ENCODE measurements at regions not wholly inside any gene's neighbourhood (a gene's known extent, or its start where the extent isn't known, plus 50 kb on each side); places are given as distances from the start of the nearest gene placed in this dataset.

DNA sequence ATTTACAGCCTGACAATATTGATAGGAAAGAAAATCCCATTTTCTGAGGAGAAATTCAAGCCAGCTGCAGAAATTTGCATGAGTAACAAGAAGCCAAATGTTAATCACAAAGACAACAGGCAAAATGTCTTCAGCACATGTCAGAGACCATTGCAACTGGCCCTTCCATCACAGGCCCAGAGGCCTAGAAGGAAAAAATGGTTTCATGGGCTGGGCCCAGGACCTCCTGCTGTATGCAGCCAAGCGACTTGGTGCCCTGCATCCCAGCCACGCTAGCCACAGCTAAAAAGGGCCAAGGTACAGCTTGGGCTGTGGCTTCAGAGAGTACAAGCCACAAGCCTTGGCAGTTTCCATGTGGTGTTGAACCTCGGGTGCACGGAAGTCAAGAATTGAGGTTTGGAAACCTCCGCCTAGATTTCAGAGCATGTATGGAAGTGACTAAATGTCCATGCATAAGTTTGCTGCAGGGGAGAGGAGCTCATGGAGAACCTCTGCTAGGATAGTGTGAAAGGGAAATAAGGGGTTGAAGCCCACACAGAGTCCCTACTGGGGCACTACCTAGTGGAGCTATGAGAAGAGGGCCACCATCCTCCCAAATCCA is 1474.0 kb downstream of the PCDH9 start:
- no peak overlapping the region for H3K4me3 ChIP-seq (ENCODE audit: low read length)
- intact Hi-C loops (cut with DNase I, micrococcal nuclease), result no loop called here
- Mint-ChIP-seq H3K27ac (no peak overlapping the region), H3K27me3 (no peaks in the 10 kb centered on the region), H3K36me3 (ENCODE audit: low read depth) (no peaks in the 10 kb centered on the region), H3K9me3 (peaks cover 8% of the 10 kb centered on the region), H3K4me3 (no peak overlapping the region), H3K4me1 (ENCODE audit: low read depth) (no peaks in the 10 kb centered on the region)
- DNase-seq, result no peak
- no peak overlapping the region for H3K27ac ChIP-seq (ENCODE audit: low read depth in 1 of 2, low read length in 2 of 2)
- no peak for ATAC-seq (ENCODE audit: poor library complexity)
- CTCF ChIA-PET, result no interaction called here
- no peaks in the 10 kb centered on the region for H3K27me3 ChIP-seq (ENCODE audit: control insufficient read depth in 1 of 2, insufficient read depth in 2 of 2, low read length in 2 of 2)
- TF ChIP-seq, protein P1, sequence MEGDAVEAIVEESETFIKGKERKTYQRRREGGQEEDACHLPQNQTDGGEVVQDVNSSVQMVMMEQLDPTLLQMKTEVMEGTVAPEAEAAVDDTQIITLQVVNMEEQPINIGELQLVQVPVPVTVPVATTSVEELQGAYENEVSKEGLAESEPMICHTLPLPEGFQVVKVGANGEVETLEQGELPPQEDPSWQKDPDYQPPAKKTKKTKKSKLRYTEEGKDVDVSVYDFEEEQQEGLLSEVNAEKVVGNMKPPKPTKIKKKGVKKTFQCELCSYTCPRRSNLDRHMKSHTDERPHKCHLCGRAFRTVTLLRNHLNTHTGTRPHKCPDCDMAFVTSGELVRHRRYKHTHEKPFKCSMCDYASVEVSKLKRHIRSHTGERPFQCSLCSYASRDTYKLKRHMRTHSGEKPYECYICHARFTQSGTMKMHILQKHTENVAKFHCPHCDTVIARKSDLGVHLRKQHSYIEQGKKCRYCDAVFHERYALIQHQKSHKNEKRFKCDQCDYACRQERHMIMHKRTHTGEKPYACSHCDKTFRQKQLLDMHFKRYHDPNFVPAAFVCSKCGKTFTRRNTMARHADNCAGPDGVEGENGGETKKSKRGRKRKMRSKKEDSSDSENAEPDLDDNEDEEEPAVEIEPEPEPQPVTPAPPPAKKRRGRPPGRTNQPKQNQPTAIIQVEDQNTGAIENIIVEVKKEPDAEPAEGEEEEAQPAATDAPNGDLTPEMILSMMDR (IDR thresholded peaks at IDR 0.05), result no peak
- POLR2A ChIA-PET, result no interaction called here
- H3K36me3 ChIP-seq (ENCODE audit: insufficient read depth, low read length), result no peaks in the 10 kb centered on the region
- H3K9me3 ChIP-seq (ENCODE audit: control insufficient read depth in 1 of 2, insufficient read depth in 1 of 2, low read length in 2 of 2), result peaks cover 12 to 19% of the 10 kb centered on the region in 2 experiments
- no peaks in the 10 kb centered on the region for H3K4me1 ChIP-seq (ENCODE audit: insufficient read depth, low read length)

DNA sequence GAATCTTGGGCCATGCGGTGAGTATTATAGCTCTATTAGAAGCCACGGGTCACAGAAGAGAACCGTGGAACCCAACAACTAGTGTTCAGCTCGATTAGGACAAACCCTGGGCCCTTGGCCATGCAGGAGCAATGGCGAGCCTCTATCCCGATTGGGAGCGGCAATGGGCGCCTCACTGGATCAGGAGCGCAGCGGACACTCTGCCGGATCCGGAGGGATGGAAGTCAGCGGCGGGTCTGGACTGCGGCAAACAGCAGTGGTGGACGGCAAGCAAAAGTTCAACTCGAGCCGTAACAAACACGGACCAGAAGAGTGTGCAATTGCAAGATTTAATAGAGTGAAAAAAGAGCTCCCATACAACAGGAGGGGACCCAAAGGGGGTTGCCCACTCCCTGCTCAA is 1481.9 kb downstream of the PCDH9 start:
- DNase-seq, result no peak

DNA sequence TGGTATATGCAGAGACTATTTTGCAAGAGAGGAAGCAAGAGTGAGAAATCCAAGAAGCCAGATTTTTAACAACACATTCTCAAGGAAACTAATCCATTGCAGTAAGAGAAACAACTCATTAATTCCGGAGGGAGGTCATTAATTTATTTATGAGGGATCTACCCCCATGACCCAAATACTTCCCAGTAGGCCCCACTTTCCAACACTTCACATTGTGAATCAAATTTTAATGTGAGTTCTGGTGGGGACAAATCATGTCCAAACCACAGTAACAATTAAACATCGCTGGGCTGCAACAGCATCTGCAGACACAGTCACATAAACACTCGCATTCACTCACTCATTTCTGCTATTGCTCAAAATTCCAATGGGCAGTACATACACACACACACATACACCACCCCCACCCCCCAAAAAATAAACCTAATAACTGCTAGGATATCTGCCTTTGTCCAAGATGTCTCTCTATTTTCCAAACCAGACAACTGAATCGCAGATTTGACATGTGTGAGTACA is 1483.7 kb downstream of the PCDH9 start:
- Histone ChIP-seq H3K36me3 (ENCODE audit: insufficient read depth, low read length) (no peaks in the 10 kb centered on the region), H3K4me3 (ENCODE audit: low read length) (no peak overlapping the region), H3K27ac (ENCODE audit: low read depth in 1 of 2, low read length in 2 of 2) (no peak overlapping the region), H3K9me3 (ENCODE audit: control insufficient read depth in 1 of 2, insufficient read depth in 1 of 2, low read length in 2 of 2) (peaks cover 6 to 7% of the 10 kb centered on the region in 2 experiments), H3K4me1 (ENCODE audit: insufficient read depth, low read length) (no peaks in the 10 kb centered on the region), H3K27me3 (ENCODE audit: control insufficient read depth in 1 of 2, insufficient read depth in 2 of 2, low read length in 2 of 2) (no peaks in the 10 kb centered on the region)
- intact Hi-C loops (cut with DNase I, micrococcal nuclease), result no loop called here
- ChIA-PET CTCF (no interaction called here), POLR2A (no interaction called here)
- no peak overlapping the region for H3K27ac Mint-ChIP-seq
- TF ChIP-seq, protein P1 (IDR thresholded peaks at IDR 0.05), result no peak
- no peak overlapping the region for H3K4me3 Mint-ChIP-seq
- no peak for DNase-seq
- no peaks in the 10 kb centered on the region for H3K36me3 Mint-ChIP-seq (ENCODE audit: low read depth)
- no peak for ATAC-seq (ENCODE audit: poor library complexity)
- no peaks in the 10 kb centered on the region for H3K27me3 Mint-ChIP-seq
- peaks cover 4% of the 10 kb centered on the region for H3K9me3 Mint-ChIP-seq
- no peaks in the 10 kb centered on the region for H3K4me1 Mint-ChIP-seq (ENCODE audit: low read depth)

More for the DNA sequence above, 1481.9 kb downstream of the PCDH9 start:
- H3K36me3 ChIP-seq (ENCODE audit: insufficient read depth, low read length), result no peaks in the 10 kb centered on the region
- Mint-ChIP-seq H3K4me1 (ENCODE audit: low read depth) (no peaks in the 10 kb centered on the region), H3K9me3 (peaks cover 4% of the 10 kb centered on the region), H3K4me3 (no peak overlapping the region), H3K27ac (no peak overlapping the region), H3K27me3 (no peaks in the 10 kb centered on the region), H3K36me3 (ENCODE audit: low read depth) (no peaks in the 10 kb centered on the region)
- intact Hi-C loops (cut with DNase I, micrococcal nuclease), result no loop called here
- no peak overlapping the region for H3K4me3 ChIP-seq (ENCODE audit: low read length)
- no peak for ATAC-seq (ENCODE audit: poor library complexity)
- POLR2A ChIA-PET, result no interaction called here
- H3K27ac ChIP-seq (ENCODE audit: low read depth in 1 of 2, low read length in 2 of 2), result no peak overlapping the region
- H3K9me3 ChIP-seq (ENCODE audit: control insufficient read depth in 1 of 2, insufficient read depth in 1 of 2, low read length in 2 of 2), result peaks cover 6 to 7% of the 10 kb centered on the region in 2 experiments
- CTCF ChIA-PET, result no interaction called here
- no peaks in the 10 kb centered on the region for H3K27me3 ChIP-seq (ENCODE audit: control insufficient read depth in 1 of 2, insufficient read depth in 2 of 2, low read length in 2 of 2)
- no peaks in the 10 kb centered on the region for H3K4me1 ChIP-seq (ENCODE audit: insufficient read depth, low read length)
- TF ChIP-seq, protein P1 (IDR thresholded peaks at IDR 0.05), result no peak
